HUES6 (cell line): ENCODE measurements at regions not wholly inside any gene's neighbourhood (a gene's known extent, or its start where the extent isn't known, plus 50 kb on each side); places are given as distances from the start of the nearest gene placed in this dataset.

Experiments
- H3K27ac ChIP-seq: 2 replicates; pipeline ENCODE4 v1.7.0; 2013; ENCODE audit warnings: low read depth, mild to moderate bottlenecking, low read length, inconsistent platforms
- H3K27me3 ChIP-seq: 2 replicates; pipeline ENCODE4 v1.6.1; 2013; ENCODE audit warnings: low read length; ENCODE audit not compliant: control insufficient read depth, insufficient read depth
- H3K36me3 ChIP-seq: 2 replicates; pipeline ENCODE4 v1.6.1; 2013; ENCODE audit warnings: low read length; ENCODE audit not compliant: control insufficient read depth, insufficient read depth
- H3K4me1 ChIP-seq: 2 replicates; pipeline ENCODE4 v1.6.1; 2013; ENCODE audit warnings: low read length; ENCODE audit not compliant: control insufficient read depth, insufficient read depth
- H3K4me3 ChIP-seq: 2 replicates; pipeline ENCODE4 v1.5.1; 2013; ENCODE audit warnings: low read depth, low read length
- H3K9ac ChIP-seq: one replicate; pipeline ENCODE4 v1.6.1; 2013; ENCODE audit warnings: mild to moderate bottlenecking, low read length
- H3K9me3 ChIP-seq: 2 replicates; pipeline ENCODE4 v1.6.1; 2013; ENCODE audit warnings: low read depth, low read length; ENCODE audit not compliant: control insufficient read depth, insufficient read depth

GRCh38 chrX:116345958-116346357 lies 90.4 kb upstream of the SLC6A14 start:
- no peak overlapping the region for H3K27ac ChIP-seq
- no peaks in the 10 kb centered on the region for H3K9me3 ChIP-seq
- no peak overlapping the region for H3K9ac ChIP-seq
- H3K4me1 ChIP-seq, result no peaks in the 10 kb centered on the region
- peaks cover 20% of the 10 kb centered on the region; the same call in 1 of the 2 replicates for H3K27me3 ChIP-seq
- H3K4me3 ChIP-seq, result no peak overlapping the region
- no peaks in the 10 kb centered on the region for H3K36me3 ChIP-seq

- Histone ChIP-seq H3K27me3 (no peaks in the 10 kb centered on the region; the same call in 1 of the 2 replicates), H3K27ac (no peak overlapping the region), H3K4me3 (no peak overlapping the region), H3K36me3 (no peaks in the 10 kb centered on the region), H3K9ac (no peak overlapping the region), H3K4me1 (no peaks in the 10 kb centered on the region), H3K9me3 (peaks cover 3% of the 10 kb centered on the region; the same call in 1 of the 2 replicates)
Measured at GRCh38 chrX:116357329-116357728, 79.1 kb upstream of the SLC6A14 start.

GRCh38 chrX:116378961-116379360 lies 57.4 kb upstream of the SLC6A14 start:
- Histone ChIP-seq H3K36me3 (no peaks in the 10 kb centered on the region), H3K9me3 (no peaks in the 10 kb centered on the region), H3K4me1 (peaks cover 7% of the 10 kb centered on the region; the same call in 1 of the 2 replicates), H3K4me3 (no peak overlapping the region), H3K27me3 (no peaks in the 10 kb centered on the region; the same call in 1 of the 2 replicates), H3K9ac (no peak overlapping the region), H3K27ac (no peak overlapping the region)

GRCh38 chrX:116379854-116380253 lies 56.6 kb upstream of the SLC6A14 start:
- no peak overlapping the region for H3K4me3 ChIP-seq
- no peaks in the 10 kb centered on the region for H3K36me3 ChIP-seq
- H3K4me1 ChIP-seq, result peaks cover 5% of the 10 kb centered on the region; the same call in 1 of the 2 replicates
- no peak overlapping the region for H3K27ac ChIP-seq
- peaks cover 5% of the 10 kb centered on the region; the same call in 1 of the 2 replicates for H3K27me3 ChIP-seq
- H3K9ac ChIP-seq, result no peak overlapping the region
- no peaks in the 10 kb centered on the region for H3K9me3 ChIP-seq

GRCh38 chrX:116384406-116384954 lies 51.9 kb upstream of the SLC6A14 start:
- Histone ChIP-seq H3K27ac (no peak overlapping the region), H3K27me3 (peaks cover 8% of the 10 kb centered on the region; the same call in 1 of the 2 replicates), H3K4me3 (no peak overlapping the region), H3K4me1 (no peaks in the 10 kb centered on the region), H3K36me3 (no peaks in the 10 kb centered on the region), H3K9ac (no peak overlapping the region), H3K9me3 (no peaks in the 10 kb centered on the region)
